NB4 (cell line): ENCODE measurements at regions not wholly inside any gene's neighbourhood (a gene's known extent, or its start where the extent isn't known, plus 50 kb on each side); places are given as distances from the start of the nearest gene placed in this dataset.

ENCODE experiments used
- CTCF ChIP-seq: IDR thresholded peaks from one replicate; pipeline ENCODE4 v1.5.1; 2012; ENCODE audit warnings: low read depth, low read length
- POLR2A ChIP-seq: IDR thresholded peaks from 2 replicates; pipeline ENCODE4 v1.6.1; 2011; ENCODE audit warnings: mild to moderate bottlenecking; ENCODE audit not compliant: insufficient read length; ENCODE audit errors: extremely low read depth

DNA sequence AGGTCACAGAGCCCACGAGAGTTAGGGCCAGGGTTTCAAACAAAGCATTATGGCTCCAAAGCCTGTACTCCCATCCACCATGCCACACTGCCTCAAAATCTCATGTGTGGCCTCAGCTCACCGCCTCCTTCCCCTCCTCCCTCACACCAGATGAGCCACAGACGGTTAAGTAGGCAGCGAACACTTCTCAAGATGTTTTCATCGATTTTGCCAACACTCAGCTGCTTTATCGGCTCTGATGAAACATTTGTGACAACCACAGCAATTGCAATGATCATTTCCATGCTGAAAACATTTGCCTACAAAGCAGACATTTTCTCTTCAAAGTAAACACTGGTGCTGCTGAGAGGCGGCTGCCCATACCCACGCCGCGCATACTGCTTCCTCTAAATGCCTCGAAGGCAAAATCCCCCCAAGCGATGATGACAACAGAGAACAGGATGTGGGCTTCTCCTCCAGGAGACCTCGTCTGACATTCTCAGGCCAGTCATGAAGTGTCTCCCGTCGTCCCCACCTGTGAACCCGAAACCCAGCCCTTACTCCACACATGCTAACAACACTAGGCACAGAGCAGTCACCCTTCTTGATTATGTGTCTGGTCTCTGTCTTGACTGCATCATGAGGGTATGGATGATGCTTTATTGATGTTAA lies 599.2 kb downstream of the SOX6 start:
- no peak for TF ChIP-seq CTCF
- no peak for TF ChIP-seq POLR2A
